Erythroblast (primary cell): ENCODE measurements at regions not wholly inside any gene's neighbourhood (a gene's known extent, or its start where the extent isn't known, plus 50 kb on each side); places are given as distances from the start of the nearest gene placed in this dataset.

Experiments
- GATA1 ChIP-seq: IDR thresholded peaks from 2 replicates; pipeline ENCODE4 v1.6.1; 2011; ENCODE audit warnings: low read depth, mild to moderate bottlenecking, control low read depth, low read length, moderate library complexity
- POLR2A ChIP-seq: IDR thresholded peaks from 2 replicates; pipeline ENCODE4 v1.6.1; 2011; ENCODE audit warnings: mild to moderate bottlenecking, low read length

DNA sequence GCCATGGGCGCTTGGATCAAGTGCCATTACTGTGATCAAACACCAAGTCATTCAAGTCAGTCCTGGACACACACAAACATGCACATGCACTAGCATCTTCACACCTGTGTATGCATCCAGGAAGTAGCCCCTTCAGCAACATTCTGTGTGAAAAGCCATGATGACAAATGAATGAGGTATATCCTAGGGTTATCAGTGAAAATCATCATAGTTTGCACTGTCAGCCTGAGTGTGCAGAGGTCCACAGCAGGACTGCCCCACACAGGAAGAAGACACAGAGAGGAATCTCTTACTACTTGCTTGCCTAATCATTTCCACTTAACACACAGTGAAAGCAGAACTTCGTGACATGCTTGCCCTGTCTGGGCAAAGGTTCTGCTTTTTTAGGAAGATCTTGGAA is 184.0 kb upstream of the ADO start:
- no peak for TF ChIP-seq POLR2A
- TF ChIP-seq GATA1 = no peak
